H54 (cell line): ENCODE measurements at regions not wholly inside any gene's neighbourhood (a gene's known extent, or its start where the extent isn't known, plus 50 kb on each side); places are given as distances from the start of the nearest gene placed in this dataset.
"Not testable (repeated sequence)": the region's sequence is repeated elsewhere in the genome, so short reads cannot be mapped to it uniquely, and the experiment has no call there.

Experiments
- DNase-seq: peaks from one replicate; pipeline ENCODE4 v3.0.0; 2011; ENCODE audit warnings: low spot score, mixed read lengths; ENCODE audit not compliant: insufficient read length
- FAIRE-seq: peaks from 3 replicates; lab custom pipeline; 2011; peaks lifted over from hg19 to GRCh38; lab: Jason Lieb, UNC
- POLR2A ChIP-seq: IDR thresholded peaks from 2 replicates; pipeline ENCODE4 v1.6.1; 2011; ENCODE audit warnings: low read depth, mild to moderate bottlenecking, low read length

GRCh38 chr6:11890849-11891248 is 112.2 kb upstream of the ADTRP start:
- no peak for TF ChIP-seq POLR2A
- peak; percentile 70 for FAIRE-seq
- no peak for DNase-seq

GRCh38 chr6:11890209-11890608 is 111.6 kb upstream of the ADTRP start:
- TF ChIP-seq POLR2A = no peak
- DNase-seq (no peak), FAIRE-seq (no peak)

DNA sequence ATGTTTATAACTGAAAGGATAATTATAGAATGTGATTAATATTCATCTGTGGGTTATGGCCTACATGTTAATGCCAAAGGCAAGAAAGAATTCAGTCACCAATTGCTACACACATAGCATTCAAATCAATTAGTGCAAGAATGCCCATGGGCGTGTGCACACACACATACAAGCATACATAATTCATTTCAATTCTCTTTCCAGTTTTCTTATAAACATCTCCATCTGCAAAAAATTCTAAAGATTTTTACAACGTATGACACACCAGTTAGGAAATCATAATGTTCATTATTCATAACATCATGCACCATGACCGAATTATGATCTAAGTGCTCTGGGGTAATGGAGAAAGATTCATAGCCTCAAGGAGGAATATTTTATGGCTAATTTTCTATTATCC is 111.0 kb upstream of the ADTRP start:
- TF ChIP-seq POLR2A = no peak
- no peak for FAIRE-seq
- DNase-seq = no peak

DNA sequence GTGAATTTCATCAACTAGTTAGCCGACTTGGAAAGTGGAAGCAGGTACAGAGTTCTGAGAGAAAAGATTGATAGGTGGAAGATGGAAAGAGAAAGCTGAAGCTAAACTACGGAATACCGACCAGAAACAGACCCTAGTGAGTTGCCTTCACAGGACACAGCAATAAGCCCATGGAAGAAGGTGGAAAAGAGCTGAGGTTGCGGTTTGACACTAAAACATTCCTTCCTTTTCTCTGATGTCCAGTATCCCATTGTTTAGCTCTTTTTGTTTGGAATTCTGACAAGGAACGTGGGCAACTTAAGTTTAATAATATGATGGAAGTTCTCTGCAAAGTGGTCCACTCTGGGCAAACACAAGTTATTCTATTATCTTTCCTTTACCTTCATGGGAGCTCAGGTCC is 110.1 kb upstream of the ADTRP start:
- FAIRE-seq = no peak

GRCh38 chr6:11885159-11885558 is 106.6 kb upstream of the ADTRP start:
- DNase-seq = no peak
- FAIRE-seq = peak; percentile 11
- no peak for TF ChIP-seq POLR2A

More for the DNA sequence above, 110.1 kb upstream of the ADTRP start:
- TF ChIP-seq POLR2A = no peak
- no peak for DNase-seq

DNA sequence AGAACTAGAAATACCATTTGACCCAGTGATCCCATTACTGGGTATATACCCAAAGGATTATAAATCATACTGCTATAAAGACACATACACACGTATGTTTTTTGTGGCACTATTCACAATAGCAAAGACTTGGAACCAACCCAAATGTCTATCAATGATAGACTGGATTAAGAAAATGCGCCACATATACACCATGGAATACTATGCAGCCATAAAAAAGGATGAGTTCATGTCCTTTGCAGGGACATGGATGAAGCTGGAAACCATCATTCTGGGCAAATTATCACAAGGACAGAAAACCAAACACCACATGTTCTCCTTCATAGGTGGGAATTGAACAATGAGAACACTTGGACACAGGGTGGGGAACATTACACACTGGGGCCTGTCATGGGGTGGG is 104.9 kb upstream of the ADTRP start:
- DNase-seq, FAIRE-seq: not testable (repeated sequence)

DNA sequence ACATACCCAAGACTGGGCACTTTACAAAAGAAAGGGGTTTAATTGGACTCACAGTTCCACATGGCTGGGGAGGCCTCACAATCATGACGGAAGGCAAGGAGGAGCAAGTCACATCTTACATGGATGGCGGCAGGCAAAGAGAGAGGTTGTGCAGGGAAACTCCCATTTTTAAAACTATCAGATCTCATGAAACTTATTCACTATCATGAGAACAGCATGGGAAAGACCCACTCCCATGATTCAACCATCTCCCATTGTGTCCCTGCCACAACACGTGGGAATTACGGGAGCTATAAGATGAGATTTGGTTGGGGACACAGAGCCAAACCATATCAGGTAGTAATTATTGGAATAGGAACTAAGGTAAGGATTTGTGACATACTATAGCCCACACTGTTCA is 101.6 kb upstream of the ADTRP start:
- not testable (repeated sequence) for FAIRE-seq, DNase-seq

DNA sequence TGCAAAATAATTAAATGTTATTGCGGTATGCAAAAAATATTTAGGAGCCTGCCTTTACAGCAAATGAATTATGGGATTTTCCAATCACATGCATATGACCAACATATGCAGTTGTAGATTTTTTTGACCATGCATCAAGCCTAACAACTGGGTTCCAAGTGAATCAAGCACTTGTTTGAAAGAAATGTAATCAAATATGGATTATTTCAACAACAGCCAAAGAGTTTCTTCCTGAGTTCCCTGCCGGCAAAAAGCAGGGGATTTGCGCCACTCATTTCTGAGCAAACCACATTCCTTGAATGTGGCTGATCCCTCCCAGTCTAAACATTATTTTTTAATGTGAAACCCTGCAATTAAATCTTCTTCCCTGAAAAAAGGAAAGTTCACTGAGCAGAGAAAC is 100.1 kb upstream of the ADTRP start:
- FAIRE-seq (no peak), DNase-seq (no peak)
- no peak for TF ChIP-seq POLR2A

DNA sequence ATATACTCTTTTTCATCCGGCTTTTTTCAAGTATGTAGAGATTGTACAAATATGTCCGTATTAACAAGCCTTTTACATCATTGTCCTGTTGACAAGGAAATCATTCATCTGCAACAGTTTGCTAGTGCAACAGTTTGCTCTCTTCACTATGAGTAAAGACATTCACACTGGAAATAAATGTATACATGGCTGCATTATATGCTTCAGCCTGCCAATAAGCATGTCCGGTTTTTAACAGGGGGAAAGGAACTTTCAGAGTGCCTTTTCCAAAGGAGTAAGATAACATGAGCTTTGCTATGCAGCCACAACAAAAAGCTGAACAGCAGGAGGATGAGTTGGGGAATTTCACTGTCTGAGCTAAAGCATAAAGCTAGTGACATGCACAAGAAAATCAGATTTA is 99.4 kb upstream of the ADTRP start:
- TF ChIP-seq POLR2A = no peak
- DNase-seq (no peak), FAIRE-seq (no peak)

DNA sequence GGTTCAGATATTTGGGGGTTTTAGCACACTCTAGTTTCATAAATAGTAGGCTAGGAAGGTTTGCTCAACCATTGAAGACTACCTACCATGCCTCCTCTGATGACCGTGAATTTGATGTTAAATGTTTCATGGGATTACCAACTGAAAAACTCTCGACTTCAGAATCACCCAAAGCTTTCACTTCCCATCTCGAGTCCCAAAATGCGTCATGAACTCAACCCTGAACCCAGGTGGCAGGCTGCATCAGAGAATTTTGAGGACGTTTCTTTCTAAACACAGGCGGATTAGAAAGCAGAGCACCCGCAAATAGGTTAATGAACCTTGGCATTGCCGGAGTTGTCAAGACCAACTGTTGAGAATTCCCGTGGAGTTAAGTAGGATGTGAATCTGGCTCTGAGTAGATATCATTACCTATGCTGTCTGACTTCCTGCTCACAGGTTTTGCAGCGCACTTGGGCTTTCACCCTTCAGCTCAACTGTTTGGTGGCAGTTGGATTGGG is 98.4 kb upstream of the ADTRP start:
- no peak for DNase-seq
- FAIRE-seq = no peak
- TF ChIP-seq POLR2A = no peak

DNA sequence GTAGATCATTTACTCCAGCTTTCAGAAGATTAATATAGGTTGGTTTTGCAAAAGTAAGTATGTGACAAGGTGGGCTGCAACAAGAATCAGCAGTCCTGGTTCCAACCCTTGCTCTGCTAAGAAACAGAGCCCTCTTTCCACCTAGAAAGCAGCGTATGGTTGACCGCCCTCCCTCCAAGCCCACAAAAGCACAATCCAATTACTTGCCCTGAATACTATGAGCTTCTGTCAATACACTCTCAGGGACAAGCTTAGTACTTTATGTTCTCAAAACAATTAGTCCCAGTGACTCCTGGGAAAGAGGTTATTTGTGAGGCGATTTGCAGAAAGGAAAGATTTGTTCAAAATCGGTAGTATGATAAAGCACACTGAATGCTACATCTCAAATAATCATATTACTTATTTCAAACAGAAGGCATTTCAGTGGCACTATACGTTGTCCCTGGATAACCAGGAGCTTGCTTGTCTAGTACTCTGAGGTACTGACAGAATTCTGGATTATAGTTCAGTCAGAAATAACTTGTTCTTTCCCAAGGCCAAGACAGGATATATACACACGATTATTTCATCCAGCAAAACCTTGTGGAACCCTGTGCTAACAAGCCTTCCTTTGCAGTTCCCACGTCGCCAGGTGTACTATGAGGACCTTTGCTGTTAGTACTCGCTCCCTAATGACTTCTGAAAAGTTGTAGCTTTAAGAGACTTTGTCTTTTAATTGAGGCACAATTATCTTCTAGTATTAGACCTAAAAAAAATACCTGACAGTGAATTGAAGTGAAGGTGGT is 96.9 kb upstream of the ADTRP start:
- DNase-seq (no peak), FAIRE-seq (peak; percentile 11)
- no peak for TF ChIP-seq POLR2A

- DNase-seq (no peak), FAIRE-seq (no peak)
- no peak for TF ChIP-seq POLR2A
These were observed 91.2 kb upstream of the ADTRP start for GRCh38 chr6:11869672-11870340.

DNA sequence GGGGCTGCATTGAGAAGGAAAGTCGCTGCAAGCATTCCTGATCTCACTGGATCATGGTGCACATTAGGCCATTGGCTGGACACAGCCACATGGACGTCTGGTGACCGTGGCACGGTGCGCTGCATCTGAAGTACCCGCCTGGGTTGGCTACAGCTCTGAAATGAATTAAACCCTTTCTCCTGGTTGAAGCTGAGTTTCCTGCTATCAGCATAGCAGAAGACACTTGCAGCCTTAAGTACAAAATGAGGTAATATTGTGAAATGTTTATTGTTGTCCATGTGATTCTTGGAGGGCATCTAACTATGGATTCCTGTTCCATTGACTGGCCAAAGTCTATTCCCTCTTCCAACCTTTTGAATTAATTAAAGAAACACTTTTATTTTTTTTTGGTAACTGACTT is 89.8 kb upstream of the ADTRP start:
- TF ChIP-seq POLR2A = no peak
- no peak for DNase-seq
- FAIRE-seq = no peak

DNA sequence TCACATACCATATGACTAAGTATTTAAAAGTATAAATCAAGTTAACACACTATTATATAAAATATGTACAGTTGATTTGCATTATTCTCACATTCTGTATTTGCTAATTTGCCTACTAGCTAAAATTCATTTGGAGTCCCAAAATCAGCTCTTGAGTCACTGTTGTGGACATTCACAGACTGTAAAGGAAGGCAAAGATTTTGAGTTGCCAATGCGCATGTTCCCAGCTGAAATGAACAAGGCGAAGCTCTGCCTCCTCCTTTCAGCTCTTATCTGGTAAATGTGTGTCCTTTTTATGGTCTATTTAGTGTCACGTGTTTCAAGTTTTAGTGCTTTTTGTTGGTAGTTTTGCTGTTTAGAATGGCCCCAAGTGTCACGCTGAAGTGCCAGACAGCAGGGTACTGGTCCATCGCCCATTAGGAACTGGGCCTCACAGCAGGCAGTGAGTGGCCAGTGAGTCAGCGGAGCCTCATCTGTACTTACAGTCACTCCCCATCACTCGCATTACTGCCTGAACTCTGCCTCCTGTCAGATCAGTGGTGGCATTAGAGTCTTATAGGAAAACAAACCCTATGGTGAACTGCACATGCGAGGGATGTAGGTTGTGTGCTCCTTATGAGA is 87.2 kb upstream of the ADTRP start:
- DNase-seq (peak; percentile 24), FAIRE-seq (peak; percentile 98)
- TF ChIP-seq POLR2A = no peak
